HepG2 (cell line): ENCODE measurements at regions not wholly inside any gene's neighbourhood (a gene's known extent, or its start where the extent isn't known, plus 50 kb on each side); places are given as distances from the start of the nearest gene placed in this dataset.

Source experiments
- BRCA1 ChIP-seq: sonication (generic); formaldehyde crosslinking; IDR thresholded peaks from 2 replicates; pipeline ENCODE4 v1.4.0; 2020; ENCODE audit warnings: missing genetic modification reagents
- CBX1 ChIP-seq: IDR thresholded peaks from one replicate; pipeline ENCODE4 v1.6.1; 2016; ENCODE audit warnings: antibody characterized with exemption, low read depth
- MED8 ChIP-seq: sonication (generic); formaldehyde crosslinking; IDR thresholded peaks from 2 replicates; pipeline ENCODE4 v1.8.1; 2023; ENCODE audit warnings: mild to moderate bottlenecking, missing genetic modification reagents; ENCODE audit not compliant: insufficient replicate concordance
- PHF8 ChIP-seq: sonication (generic); formaldehyde crosslinking; IDR thresholded peaks from 2 replicates; pipeline ENCODE4 v1.5.0; 2020; ENCODE audit warnings: missing genetic modification reagents
- SIN3A ChIP-seq: IDR thresholded peaks from 2 replicates; pipeline ENCODE4 v1.6.1; 2011; ENCODE audit warnings: low read depth, mild to moderate bottlenecking, control low read depth, low read length, borderline replicate concordance
- ZNF782 ChIP-seq: sonication (generic); formaldehyde crosslinking; IDR thresholded peaks from 2 replicates; pipeline ENCODE4 v1.4.0; 2020; ENCODE audit warnings: missing genetic modification reagents, mild to moderate bottlenecking, borderline replicate concordance

GRCh38 chr1:224856973-224857372, 72.5 kb upstream of the DNAH14 start:
- TF ChIP-seq BRCA1, result no peak
- TF ChIP-seq ZNF782 (CRISPR knock-in tag), result no peak
- no peak for TF ChIP-seq SIN3A
- TF ChIP-seq MED8 (CRISPR knock-in tag), result no peak
- no peak for TF ChIP-seq PHF8 (CRISPR knock-in tag)
- TF ChIP-seq CBX1, result no peak
